D721Med (cell line): ENCODE measurements at regions not wholly inside any gene's neighbourhood (a gene's known extent, or its start where the extent isn't known, plus 50 kb on each side); places are given as distances from the start of the nearest gene placed in this dataset.
"Not testable (repeated sequence)": the region's sequence is repeated elsewhere in the genome, so short reads cannot be mapped to it uniquely, and the experiment has no call there.

ENCODE experiments used
- DNase-seq: peaks from one replicate; pipeline ENCODE4 v3.0.0; 2011; ENCODE audit warnings: low spot score; ENCODE audit not compliant: insufficient read length
- FAIRE-seq: peaks from 2 replicates; lab custom pipeline; 2011; peaks lifted over from hg19 to GRCh38; lab: Jason Lieb, UNC
- CTCF ChIP-seq: IDR thresholded peaks from 2 replicates; pipeline ENCODE4 v1.5.1; 2012; ENCODE audit warnings: mild to moderate bottlenecking, control low read depth; ENCODE audit not compliant: insufficient read depth; ENCODE audit errors: missing control alignments

- DNase-seq, result no peak
- FAIRE-seq, result no peak
- TF ChIP-seq CTCF, result no peak
These were observed 674.8 kb downstream of the RAPGEF2 start for GRCh38 chr4:159777689-159778088.

GRCh38 chr4:159778298-159778697, 675.4 kb downstream of the RAPGEF2 start:
- FAIRE-seq (peak; percentile 41), DNase-seq (no peak)
- TF ChIP-seq CTCF, result no peak

GRCh38 chr4:159779716-159780115, 676.8 kb downstream of the RAPGEF2 start:
- no peak for TF ChIP-seq CTCF
- no peak for FAIRE-seq

GRCh38 chr4:159780196-159780922, 677.5 kb downstream of the RAPGEF2 start:
- DNase-seq, result no peak
- TF ChIP-seq CTCF, result no peak
- FAIRE-seq, result no peak

More at GRCh38 chr4:159779716-159780115, 676.8 kb downstream of the RAPGEF2 start:
- DNase-seq, result no peak

- FAIRE-seq (no peak), DNase-seq (no peak)
- no peak for TF ChIP-seq CTCF
These were observed 685.0 kb downstream of the RAPGEF2 start for GRCh38 chr4:159787901-159788300.

GRCh38 chr4:159791334-159791733, 688.5 kb downstream of the RAPGEF2 start:
- FAIRE-seq (no peak), DNase-seq (no peak)
- TF ChIP-seq CTCF, result no peak

- DNase-seq, result not testable (repeated sequence)
These were observed 701.7 kb downstream of the RAPGEF2 start for GRCh38 chr4:159804592-159804991.

More at GRCh38 chr4:159804592-159804991, 701.7 kb downstream of the RAPGEF2 start:
- not testable (repeated sequence) for FAIRE-seq
